T-helper 2 cell treated with Interferon-gamma antibody and Interleukin-4, amounts not matched to agents 100 ng/mL and 5 ng/mL, for 36 hours (primary cell): ENCODE measurements at regions not wholly inside any gene's neighbourhood (a gene's known extent, or its start where the extent isn't known, plus 50 kb on each side); places are given as distances from the start of the nearest gene placed in this dataset.

Source experiments
- intact Hi-C: fragments of 100-400 bp; cut with micrococcal nuclease; formaldehyde crosslinking; loops from one replicate; pipeline ENCODE4 v1.15.1; 2023

- intact Hi-C loops, result no loop called here
These were observed 304.0 kb upstream of the ANO3 start for GRCh38 chr11:26027887-26028286.

- intact Hi-C loops, result no loop called here
These were observed 303.5 kb upstream of the ANO3 start for GRCh38 chr11:26028393-26028911.

- intact Hi-C loops, result no loop called here
These were observed 301.5 kb upstream of the ANO3 start for GRCh38 chr11:26030399-26030798.

- intact Hi-C loops, result no loop called here
These were observed 299.7 kb upstream of the ANO3 start for GRCh38 chr11:26032241-26032640.

- intact Hi-C loops, result no loop called here
These were observed 296.2 kb upstream of the ANO3 start for GRCh38 chr11:26035696-26036095.

GRCh38 chr11:26037716-26038115, 294.2 kb upstream of the ANO3 start:
- intact Hi-C loops, result no loop called here

- intact Hi-C loops, result no loop called here
These were observed 291.6 kb upstream of the ANO3 start for GRCh38 chr11:26040339-26040738.

GRCh38 chr11:26042113-26042512, 289.8 kb upstream of the ANO3 start:
- intact Hi-C loops, result no loop called here

- intact Hi-C loops, result no loop called here
These were observed 288.3 kb upstream of the ANO3 start for GRCh38 chr11:26043665-26044064.

- intact Hi-C loops, result no loop called here
These were observed 287.5 kb upstream of the ANO3 start for GRCh38 chr11:26044389-26044788.

GRCh38 chr11:26045082-26045481, 286.8 kb upstream of the ANO3 start:
- intact Hi-C loops, result no loop called here

GRCh38 chr11:26048271-26048670, 283.7 kb upstream of the ANO3 start:
- intact Hi-C loops, result no loop called here

GRCh38 chr11:26053966-26054365, 278.0 kb upstream of the ANO3 start:
- intact Hi-C loops, result no loop called here

GRCh38 chr11:26062660-26063059, 269.3 kb upstream of the ANO3 start:
- intact Hi-C loops, result no loop called here

GRCh38 chr11:26063915-26064314, 268.0 kb upstream of the ANO3 start:
- intact Hi-C loops, result no loop called here

GRCh38 chr11:26065944-26066343, 266.0 kb upstream of the ANO3 start:
- intact Hi-C loops, result no loop called here

GRCh38 chr11:26070714-26071380, 261.1 kb upstream of the ANO3 start:
- intact Hi-C loops, result no loop called here

- intact Hi-C loops, result no loop called here
These were observed 259.2 kb upstream of the ANO3 start for GRCh38 chr11:26072614-26073153.

- intact Hi-C loops, result no loop called here
These were observed 258.3 kb upstream of the ANO3 start for GRCh38 chr11:26073646-26074045.

GRCh38 chr11:26076233-26076990, 255.5 kb upstream of the ANO3 start:
- intact Hi-C loops, result no loop called here

- intact Hi-C loops, result no loop called here
These were observed 253.6 kb upstream of the ANO3 start for GRCh38 chr11:26078231-26078821.

- intact Hi-C loops, result no loop called here
These were observed 247.6 kb upstream of the ANO3 start for GRCh38 chr11:26084313-26084712.
